Brain microvascular endothelial cell (primary cell): ENCODE measurements at regions not wholly inside any gene's neighbourhood (a gene's known extent, or its start where the extent isn't known, plus 50 kb on each side); places are given as distances from the start of the nearest gene placed in this dataset.
A peak's percentile ranks its signal among the peaks of the same experiment; 100 is the strongest.

Experiments used
- DNase-seq: peaks from one replicate; pipeline ENCODE4 v3.0.0-alpha.2; 2020
- H3K27ac ChIP-seq: fragments of 250-450 bp; sonication (Bioruptor Pico); 2 replicates; pipeline ENCODE4 v1.5.1; 2020; ENCODE audit warnings: mild to moderate bottlenecking, moderate library complexity
- H3K27me3 ChIP-seq: fragments of 250-450 bp; sonication (Bioruptor Pico); replicated peaks from 2 replicates; pipeline ENCODE4 v1.5.1; 2020; ENCODE audit warnings: mild to moderate bottlenecking
- H3K36me3 ChIP-seq: fragments of 250-450 bp; sonication (Bioruptor Pico); replicated peaks from 2 replicates; pipeline ENCODE4 v1.5.1; 2020; ENCODE audit warnings: mild to moderate bottlenecking
- H3K4me3 ChIP-seq: 2 replicates; pipeline ENCODE4 v1.5.1; 2011; ENCODE audit warnings: low read depth, mild to moderate bottlenecking, control low read depth, low read length, moderate library complexity
- CTCF ChIP-seq: IDR thresholded peaks from 2 replicates; pipeline ENCODE4 v1.5.1; 2011; ENCODE audit warnings: low read depth, mild to moderate bottlenecking, moderate library complexity, low read length, control low read depth, inconsistent platforms; ENCODE audit errors: missing control alignments
- in situ Hi-C: cut with HindIII; loops from 2 replicates; pipeline ENCODE4 v1.10.0; 2017; ENCODE audit warnings: low sequenced_read_pairs, low pct_ligation_motif_present

- in situ Hi-C loops, result no loop called here
- no peak for TF ChIP-seq CTCF
- no peaks in the 10 kb centered on the region for H3K27me3 ChIP-seq
These were observed 536.9 kb downstream of the RAPGEF2 start for GRCh38 chr4:159639671-159640323.

GRCh38 chr4:159649237-159649636 lies 546.4 kb downstream of the RAPGEF2 start:
- H3K27ac ChIP-seq, result no peak overlapping the region
- TF ChIP-seq CTCF, result no peak

More at GRCh38 chr4:159639671-159640323, 536.9 kb downstream of the RAPGEF2 start:
- DNase-seq, result no peak
- H3K4me3 ChIP-seq, result no peak overlapping the region
- H3K27ac ChIP-seq, result no peak overlapping the region
- no peaks in the 10 kb centered on the region for H3K36me3 ChIP-seq

GRCh38 chr4:159652871-159653270 lies 550.0 kb downstream of the RAPGEF2 start:
- in situ Hi-C loops, result no loop called here
- Histone ChIP-seq H3K36me3 (no peaks in the 10 kb centered on the region), H3K27ac (no peak overlapping the region), H3K4me3 (no peak overlapping the region), H3K27me3 (no peaks in the 10 kb centered on the region)
- no peak for TF ChIP-seq CTCF
- DNase-seq, result no peak

More at GRCh38 chr4:159649237-159649636, 546.4 kb downstream of the RAPGEF2 start:
- Histone ChIP-seq H3K36me3 (no peaks in the 10 kb centered on the region), H3K27me3 (no peaks in the 10 kb centered on the region), H3K4me3 (no peak overlapping the region)
- in situ Hi-C loops, result no loop called here
- DNase-seq, result no peak

GRCh38 chr4:159655547-159655946 lies 552.7 kb downstream of the RAPGEF2 start:
- in situ Hi-C loops, result no loop called here
- Histone ChIP-seq H3K27ac (no peak overlapping the region), H3K27me3 (no peaks in the 10 kb centered on the region), H3K4me3 (no peak overlapping the region), H3K36me3 (no peaks in the 10 kb centered on the region)
- peak; percentile 93 for DNase-seq
- TF ChIP-seq CTCF, result no peak

- Histone ChIP-seq H3K36me3 (no peaks in the 10 kb centered on the region), H3K27ac (no peak overlapping the region), H3K27me3 (no peaks in the 10 kb centered on the region), H3K4me3 (no peak overlapping the region)
- TF ChIP-seq CTCF, result no peak
- in situ Hi-C loops, result no loop called here
- no peak for DNase-seq
These were observed 566.2 kb downstream of the RAPGEF2 start for GRCh38 chr4:159669094-159669493.

- TF ChIP-seq CTCF, result no peak
- in situ Hi-C loops, result no loop called here
- Histone ChIP-seq H3K27ac (no peak overlapping the region), H3K36me3 (no peaks in the 10 kb centered on the region), H3K4me3 (no peak overlapping the region), H3K27me3 (no peaks in the 10 kb centered on the region)
- DNase-seq, result no peak
These were observed 570.3 kb downstream of the RAPGEF2 start for GRCh38 chr4:159673221-159673620.
